HT-29 (cell line): ENCODE measurements at regions not wholly inside any gene's neighbourhood (a gene's known extent, or its start where the extent isn't known, plus 50 kb on each side); places are given as distances from the start of the nearest gene placed in this dataset.
A peak's percentile ranks its signal among the peaks of the same experiment; 100 is the strongest.

ENCODE experiments used
- DNase-seq: peaks from one replicate; pipeline ENCODE4 v3.0.0-alpha.2; 2015; ENCODE audit warnings: low spot score

GRCh38 chr7:51802718-51803117, 486.1 kb upstream of the COBL start:
- no peak for DNase-seq

GRCh38 chr7:51797371-51797770, 480.8 kb upstream of the COBL start:
- DNase-seq: no peak

- no peak for DNase-seq
Measured at GRCh38 chr7:51792796-51793195, 476.2 kb upstream of the COBL start.

GRCh38 chr7:51789489-51789888, 472.9 kb upstream of the COBL start:
- no peak for DNase-seq

GRCh38 chr7:51786284-51786683, 469.7 kb upstream of the COBL start:
- DNase-seq: no peak

- no peak for DNase-seq
Measured at GRCh38 chr7:51785876-51786275, 469.3 kb upstream of the COBL start.

- DNase-seq: no peak
Measured at GRCh38 chr7:51785171-51785570, 468.6 kb upstream of the COBL start.

- DNase-seq: no peak
Measured at GRCh38 chr7:51783241-51783640, 466.6 kb upstream of the COBL start.

- DNase-seq: no peak
Measured at GRCh38 chr7:51778121-51778520, 461.5 kb upstream of the COBL start.

GRCh38 chr7:51774178-51774577, 457.6 kb upstream of the COBL start:
- no peak for DNase-seq

GRCh38 chr7:51772190-51772589, 455.6 kb upstream of the COBL start:
- no peak for DNase-seq

- DNase-seq: no peak
Measured at GRCh38 chr7:51764976-51765375, 448.4 kb upstream of the COBL start.

GRCh38 chr7:51759985-51760384, 443.4 kb upstream of the COBL start:
- no peak for DNase-seq

GRCh38 chr7:51757960-51758359, 441.4 kb upstream of the COBL start:
- DNase-seq: no peak

GRCh38 chr7:51732951-51733350, 416.3 kb upstream of the COBL start:
- peak; percentile 19 for DNase-seq

GRCh38 chr7:51732116-51732515, 415.5 kb upstream of the COBL start:
- DNase-seq: no peak

GRCh38 chr7:51731075-51731474, 414.5 kb upstream of the COBL start:
- no peak for DNase-seq

- DNase-seq: no peak
Measured at GRCh38 chr7:51727441-51727840, 410.8 kb upstream of the COBL start.

GRCh38 chr7:51706851-51707250, 390.2 kb upstream of the COBL start:
- DNase-seq: no peak

- no peak for DNase-seq
Measured at GRCh38 chr7:51705701-51706100, 389.1 kb upstream of the COBL start.

- no peak for DNase-seq
Measured at GRCh38 chr7:51702673-51703072, 386.1 kb upstream of the COBL start.

GRCh38 chr7:51701935-51702334, 385.3 kb upstream of the COBL start:
- no peak for DNase-seq

GRCh38 chr7:51700593-51701215, 384.1 kb upstream of the COBL start:
- peak; percentile 11 for DNase-seq

GRCh38 chr7:51693258-51693657, 376.6 kb upstream of the COBL start:
- DNase-seq: no peak
